ENCODE measurements at regions not wholly inside any gene's neighbourhood (a gene's known extent, or its start where the extent isn't known, plus 50 kb on each side); places are given as distances from the start of the nearest gene placed in this dataset.

GRCh38 chr10:130621231-130621775 lies 485.1 kb downstream of the GLRX3 start:
- TF ChIP-seq CTCF (IDR thresholded peaks at IDR 0.05) (no peak), POLR2A (IDR thresholded peaks at IDR 0.05) (no peak)
- Histone ChIP-seq H3K4me1 (no peaks in the 10 kb centered on the region), H3K4me3 (no peak overlapping the region), H3K9me3 (no peaks in the 10 kb centered on the region), H3K36me3 (no peaks in the 10 kb centered on the region), H3K27me3 (no peaks in the 10 kb centered on the region), H3K27ac (no peak overlapping the region)
- DNase-seq = no peak

DNA sequence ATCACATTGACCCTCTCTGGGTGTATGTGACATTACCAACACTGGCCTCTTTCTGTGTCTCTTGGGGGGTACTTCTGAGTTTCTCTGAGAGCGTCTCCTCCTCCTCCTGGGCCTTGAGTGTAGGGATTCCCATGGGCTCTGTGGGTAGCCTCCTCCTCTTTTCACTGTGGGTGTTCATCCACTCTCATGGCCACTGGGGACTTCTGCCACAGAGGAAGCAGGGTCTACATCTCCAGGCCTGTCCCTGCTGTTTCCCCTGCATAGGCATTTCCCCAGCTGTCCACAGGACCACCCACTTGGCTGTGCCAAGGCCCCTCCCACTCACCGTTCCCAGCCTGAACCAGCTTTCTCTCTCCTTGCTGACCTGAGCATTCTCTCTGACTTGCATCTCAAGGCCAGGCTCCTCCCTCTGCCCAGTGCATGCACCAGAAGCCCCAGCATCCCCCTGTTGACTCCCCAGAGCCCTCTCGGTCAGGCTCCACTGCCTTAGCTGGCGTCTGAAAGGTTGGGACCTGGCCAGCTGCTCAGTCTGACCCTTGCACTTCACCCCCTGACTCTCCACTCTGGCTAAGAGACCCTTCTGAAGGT lies 487.6 kb downstream of the GLRX3 start:
- H3K27me3 ChIP-seq = no peaks in the 10 kb centered on the region
- H3K9me3 ChIP-seq = no peaks in the 10 kb centered on the region
- no peak for DNase-seq
- no peak overlapping the region for H3K4me3 ChIP-seq
- no peaks in the 10 kb centered on the region for H3K4me1 ChIP-seq
- TF ChIP-seq CTCF (IDR thresholded peaks at IDR 0.05) (no peak), POLR2A (IDR thresholded peaks at IDR 0.05) (no peak)
- H3K27ac ChIP-seq = no peak overlapping the region
- no peaks in the 10 kb centered on the region for H3K36me3 ChIP-seq

DNA sequence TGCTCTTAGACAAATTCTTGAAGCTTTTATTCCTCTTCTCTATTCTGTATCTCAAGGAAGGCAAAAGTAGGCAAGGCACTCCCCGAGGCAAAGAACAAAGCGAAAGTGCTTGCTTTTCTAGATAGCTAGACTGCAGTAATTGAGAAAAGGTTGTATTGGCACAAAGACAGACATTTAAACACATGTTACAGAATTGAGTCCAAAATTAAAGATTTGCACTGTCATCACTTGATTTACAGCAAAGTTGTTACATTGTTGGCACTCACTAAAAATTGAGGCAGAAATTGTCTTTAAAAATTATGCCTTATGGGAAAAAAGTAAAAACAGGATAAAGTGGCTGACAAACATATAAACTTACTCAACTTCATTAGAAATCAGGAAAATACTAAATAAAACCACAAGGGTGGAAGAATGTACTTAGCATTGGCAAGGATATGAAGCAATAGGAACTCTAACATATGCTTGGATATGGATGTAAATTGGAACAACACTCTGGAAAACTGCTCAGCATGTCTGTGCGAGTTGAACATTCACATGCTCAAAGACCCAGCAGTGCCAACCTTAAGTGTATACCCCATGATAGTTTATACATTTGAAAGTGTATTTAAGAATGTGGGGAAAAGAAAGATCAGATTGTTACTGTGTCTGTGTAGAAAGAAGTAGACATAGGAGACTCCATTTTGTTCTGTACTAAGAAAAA lies 491.3 kb downstream of the GLRX3 start:
- DNase-seq = no peak

DNA sequence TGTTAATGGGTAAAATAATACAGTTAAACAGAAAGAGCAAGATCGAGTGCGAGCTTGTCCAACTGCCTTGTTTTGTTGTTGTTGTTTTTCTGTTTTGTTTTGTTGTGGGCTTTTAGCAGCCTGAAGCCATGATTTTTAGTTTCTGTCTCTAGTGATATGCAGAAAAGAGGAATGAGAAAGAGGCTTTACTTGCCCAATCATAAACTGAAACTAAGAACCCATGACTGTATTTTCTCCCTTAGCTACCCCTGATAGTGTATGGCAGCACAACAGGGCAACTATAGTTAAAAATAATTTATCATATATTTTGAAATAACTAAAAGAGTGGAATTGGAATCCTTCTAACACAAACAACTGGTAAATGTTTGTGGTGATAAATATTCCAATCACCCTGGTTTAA lies 493.9 kb downstream of the GLRX3 start:
- Histone ChIP-seq H3K4me1 (peaks cover 0 to 4% (median 0%) of the 10 kb centered on the region in 4 donors), H3K27ac (no peak overlapping the region), H3K27me3 (no peaks in the 10 kb centered on the region), H3K9me3 (no peaks in the 10 kb centered on the region), H3K36me3 (no peaks in the 10 kb centered on the region), H3K4me3 (no peak overlapping the region)
- TF ChIP-seq POLR2A (IDR thresholded peaks at IDR 0.05) (no peak), CTCF (IDR thresholded peaks at IDR 0.05) (no peak)
- DNase-seq = no peak

More for the DNA sequence above, 491.3 kb downstream of the GLRX3 start:
- H3K4me1 ChIP-seq = peaks cover 0 to 4% (median 0%) of the 10 kb centered on the region in 4 donors
- no peak overlapping the region for H3K4me3 ChIP-seq
- no peak for TF ChIP-seq POLR2A (IDR thresholded peaks at IDR 0.05)
- TF ChIP-seq CTCF (IDR thresholded peaks at IDR 0.05) = no peak
- H3K9me3 ChIP-seq = no peaks in the 10 kb centered on the region
- H3K36me3 ChIP-seq = no peaks in the 10 kb centered on the region
- no peak overlapping the region for H3K27ac ChIP-seq
- no peaks in the 10 kb centered on the region for H3K27me3 ChIP-seq

GRCh38 chr10:130631142-130632096 lies 495.2 kb downstream of the GLRX3 start:
- Histone ChIP-seq H3K9me3 (no peaks in the 10 kb centered on the region), H3K36me3 (no peaks in the 10 kb centered on the region), H3K27me3 (no peaks in the 10 kb centered on the region), H3K27ac (no peak overlapping the region), H3K4me1 (peaks cover 0 to 4% (median 0%) of the 10 kb centered on the region in 4 donors), H3K4me3 (no peak overlapping the region)
- TF ChIP-seq POLR2A (IDR thresholded peaks at IDR 0.05) = no peak
- TF ChIP-seq CTCF (IDR thresholded peaks at IDR 0.05) = no peak
- no peak for DNase-seq

All from Peyer's patch (tissue), 4 donors.